ENCODE measurements at regions not wholly inside any gene's neighbourhood (a gene's known extent, or its start where the extent isn't known, plus 50 kb on each side); places are given as distances from the start of the nearest gene placed in this dataset.

GRCh38 chr5:168211245-168211644 is 80.2 kb upstream of the WWC1 start:
- intact Hi-C loops (cut with DNase I) = no loop called here
- ATAC-seq (no peak), DNase-seq (no peak)
- Histone ChIP-seq H3K9me3 (no peaks in the 10 kb centered on the region), H3K36me3 (no peaks in the 10 kb centered on the region), H3K27me3 (no peaks in the 10 kb centered on the region), H3K4me1 (no peaks in the 10 kb centered on the region), H3K27ac (no peak overlapping the region), H3K4me3 (no peak overlapping the region)
- TF ChIP-seq POLR2A (IDR thresholded peaks at IDR 0.05) = no peak
- TF ChIP-seq, protein P1, sequence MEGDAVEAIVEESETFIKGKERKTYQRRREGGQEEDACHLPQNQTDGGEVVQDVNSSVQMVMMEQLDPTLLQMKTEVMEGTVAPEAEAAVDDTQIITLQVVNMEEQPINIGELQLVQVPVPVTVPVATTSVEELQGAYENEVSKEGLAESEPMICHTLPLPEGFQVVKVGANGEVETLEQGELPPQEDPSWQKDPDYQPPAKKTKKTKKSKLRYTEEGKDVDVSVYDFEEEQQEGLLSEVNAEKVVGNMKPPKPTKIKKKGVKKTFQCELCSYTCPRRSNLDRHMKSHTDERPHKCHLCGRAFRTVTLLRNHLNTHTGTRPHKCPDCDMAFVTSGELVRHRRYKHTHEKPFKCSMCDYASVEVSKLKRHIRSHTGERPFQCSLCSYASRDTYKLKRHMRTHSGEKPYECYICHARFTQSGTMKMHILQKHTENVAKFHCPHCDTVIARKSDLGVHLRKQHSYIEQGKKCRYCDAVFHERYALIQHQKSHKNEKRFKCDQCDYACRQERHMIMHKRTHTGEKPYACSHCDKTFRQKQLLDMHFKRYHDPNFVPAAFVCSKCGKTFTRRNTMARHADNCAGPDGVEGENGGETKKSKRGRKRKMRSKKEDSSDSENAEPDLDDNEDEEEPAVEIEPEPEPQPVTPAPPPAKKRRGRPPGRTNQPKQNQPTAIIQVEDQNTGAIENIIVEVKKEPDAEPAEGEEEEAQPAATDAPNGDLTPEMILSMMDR (IDR thresholded peaks at IDR 0.05) = no peak

GRCh38 chr5:168211936-168212335 is 79.5 kb upstream of the WWC1 start:
- Histone ChIP-seq H3K4me3 (no peak overlapping the region), H3K4me1 (no peaks in the 10 kb centered on the region), H3K27ac (no peak overlapping the region), H3K9me3 (no peaks in the 10 kb centered on the region), H3K36me3 (no peaks in the 10 kb centered on the region), H3K27me3 (no peaks in the 10 kb centered on the region)
- 80% methylated on average over 6 of the region's 6 CpGs for WGBS (ENCODE audit: insufficient coverage, low coverage, low lambda C conversion rate, missing lambda C conversion rate)
- no peak for ATAC-seq
- intact Hi-C loops (cut with DNase I) = no loop called here
- TF ChIP-seq, protein P1 (IDR thresholded peaks at IDR 0.05) = no peak
- no peak for TF ChIP-seq POLR2A (IDR thresholded peaks at IDR 0.05)
- no peak for DNase-seq

GRCh38 chr5:168214071-168214470 is 77.4 kb upstream of the WWC1 start:
- 67% methylated on average over 1 of the region's 3 CpGs for WGBS (ENCODE audit: insufficient coverage, low coverage, low lambda C conversion rate, missing lambda C conversion rate)
- DNase-seq (no peak), ATAC-seq (no peak)
- Histone ChIP-seq H3K4me3 (no peak overlapping the region), H3K9me3 (no peaks in the 10 kb centered on the region), H3K4me1 (no peaks in the 10 kb centered on the region), H3K27me3 (no peaks in the 10 kb centered on the region), H3K36me3 (no peaks in the 10 kb centered on the region), H3K27ac (no peak overlapping the region)
- TF ChIP-seq, protein P1 (IDR thresholded peaks at IDR 0.05) = no peak
- no peak for TF ChIP-seq POLR2A (IDR thresholded peaks at IDR 0.05)
- intact Hi-C loops (cut with DNase I) = no loop called here

DNA sequence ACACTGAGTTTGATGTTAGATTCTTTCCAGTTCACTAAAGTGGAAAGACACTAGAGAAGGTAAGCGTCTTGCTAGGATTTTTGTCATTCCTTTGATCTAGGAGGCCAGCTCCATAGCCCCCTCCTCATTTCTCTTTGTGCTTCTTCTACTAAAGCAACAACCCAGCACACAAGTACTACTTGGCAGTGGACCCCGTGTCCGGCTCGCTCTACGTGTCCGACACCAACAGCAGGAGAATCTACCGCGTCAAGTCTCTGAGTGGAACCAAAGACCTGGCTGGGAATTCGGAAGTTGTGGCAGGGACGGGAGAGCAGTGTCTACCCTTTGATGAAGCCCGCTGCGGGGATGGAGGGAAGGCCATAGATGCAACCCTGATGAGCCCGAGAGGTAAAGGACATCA is 76.6 kb upstream of the WWC1 start:
- Histone ChIP-seq H3K4me1 (no peaks in the 10 kb centered on the region), H3K27ac (no peak overlapping the region), H3K27me3 (no peaks in the 10 kb centered on the region), H3K36me3 (no peaks in the 10 kb centered on the region), H3K9me3 (no peaks in the 10 kb centered on the region), H3K4me3 (no peak overlapping the region)
- WGBS (ENCODE audit: insufficient coverage, low coverage, low lambda C conversion rate, missing lambda C conversion rate) = 94% methylated on average over 10 of the region's 13 CpGs
- ATAC-seq (no peak), DNase-seq (no peak)
- intact Hi-C loops (cut with DNase I) = loop anchor here in 1 of 2 donors (5.0 kb wide), 1 partner anchor 83 kb away; no protein-coding TSS in a partner anchor
- no peak for TF ChIP-seq POLR2A (IDR thresholded peaks at IDR 0.05)
- TF ChIP-seq, protein P1 (IDR thresholded peaks at IDR 0.05) = no peak

DNA sequence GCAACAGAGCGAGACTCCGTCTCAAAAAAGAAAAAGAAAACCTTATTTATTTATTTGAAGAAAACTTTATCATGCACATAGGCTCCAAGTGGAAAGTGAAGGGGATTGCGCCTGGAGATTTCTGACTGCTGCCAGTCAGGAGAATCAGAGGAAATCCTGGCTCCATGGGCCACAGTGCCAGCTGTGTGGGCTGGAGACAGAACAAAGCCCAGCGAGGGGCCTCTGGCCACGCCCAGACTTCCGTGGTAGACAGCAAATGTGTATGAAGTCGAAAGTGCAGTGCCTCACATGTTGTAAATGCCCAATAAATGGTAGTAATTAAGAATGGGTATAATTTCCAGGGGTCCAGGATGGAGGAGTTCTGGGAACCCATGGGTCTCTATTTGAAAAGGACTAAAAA is 75.8 kb upstream of the WWC1 start:
- Histone ChIP-seq H3K27ac (no peak overlapping the region), H3K9me3 (no peaks in the 10 kb centered on the region), H3K36me3 (no peaks in the 10 kb centered on the region), H3K4me1 (no peaks in the 10 kb centered on the region), H3K27me3 (no peaks in the 10 kb centered on the region), H3K4me3 (no peak overlapping the region)
- no peak for TF ChIP-seq POLR2A (IDR thresholded peaks at IDR 0.05)
- TF ChIP-seq, protein P1 (IDR thresholded peaks at IDR 0.05) = no peak
- ATAC-seq = no peak
- 71% methylated on average over 6 of the region's 7 CpGs for WGBS (ENCODE audit: insufficient coverage, low coverage, low lambda C conversion rate, missing lambda C conversion rate)
- intact Hi-C loops (cut with DNase I) = loop anchor here in 1 of 2 donors (5.0 kb wide), 1 partner anchor 83 kb away; no protein-coding TSS in a partner anchor
- no peak for DNase-seq
